Left kidney (tissue), 1 donor: ENCODE measurements at regions not wholly inside any gene's neighbourhood (a gene's known extent, or its start where the extent isn't known, plus 50 kb on each side); places are given as distances from the start of the nearest gene placed in this dataset.

Source experiments
- DNase-seq: peaks from one replicate; pipeline ENCODE4 v3.0.0-alpha.2; 2013

GRCh38 chr9:86443992-86444391, 89.8 kb upstream of the TUT7 start:
- DNase-seq = no peak

- DNase-seq = peak; percentile 71
These were observed 80.0 kb upstream of the TUT7 start for GRCh38 chr9:86434039-86434726.

GRCh38 chr9:86424251-86424891, 70.2 kb upstream of the TUT7 start:
- DNase-seq = no peak

GRCh38 chr9:86413971-86414880, 60.0 kb upstream of the TUT7 start:
- DNase-seq = peak; percentile 55

GRCh38 chr9:86410281-86410680, 56.1 kb upstream of the TUT7 start:
- DNase-seq = no peak

GRCh38 chr9:86408121-86408520, 53.9 kb upstream of the TUT7 start:
- no peak for DNase-seq

- DNase-seq = no peak
These were observed 52.8 kb upstream of the TUT7 start for GRCh38 chr9:86407022-86407421.

- no peak for DNase-seq
These were observed 52.2 kb upstream of the TUT7 start for GRCh38 chr9:86406366-86406765.

GRCh38 chr9:86405926-86406325, 51.7 kb upstream of the TUT7 start:
- no peak for DNase-seq

- DNase-seq = no peak
These were observed 50.9 kb upstream of the TUT7 start for GRCh38 chr9:86405086-86405491.
